Colonic mucosa (tissue), 4 donors: ENCODE measurements at regions not wholly inside any gene's neighbourhood (a gene's known extent, or its start where the extent isn't known, plus 50 kb on each side); places are given as distances from the start of the nearest gene placed in this dataset.

Source experiments
- DNase-seq: peaks from one replicate; pipeline ENCODE4 v3.0.0-alpha.2; 2020
- H3K27ac ChIP-seq: fragments of 200-600 bp; one replicate; pipeline ENCODE4 v1.8.0; 2021
- H3K27me3 ChIP-seq: fragments of 200-600 bp; one replicate; pipeline ENCODE4 v1.8.0; 2021
- H3K36me3 ChIP-seq: fragments of 200-600 bp; one replicate; pipeline ENCODE4 v1.8.0; 2021
- H3K4me1 ChIP-seq: fragments of 200-600 bp; one replicate; pipeline ENCODE4 v1.8.0; 2021; ENCODE audit warnings: mild to moderate bottlenecking
- H3K4me3 ChIP-seq: fragments of 200-600 bp; one replicate; pipeline ENCODE4 v1.8.0; 2021
- H3K9ac ChIP-seq, 2 donors: one replicate each; pipeline ENCODE4 v1.7.0; 2013; ENCODE audit warnings: control low read depth in 2 of 2, low read depth in 2 of 2, low read length in 2 of 2
- H3K9me3 ChIP-seq: fragments of 200-600 bp; one replicate; pipeline ENCODE4 v1.8.0; 2021
- intact Hi-C: fragments of 100-400 bp; cut with DNase I; formaldehyde crosslinking; loops from one replicate; pipeline ENCODE4 v1.14.1; 2022
- TF ChIP-seq, protein P1 (sequence below): fragments of 200-600 bp; IDR thresholded peaks from one replicate; pipeline ENCODE4 v1.8.0; 2022; ENCODE audit warnings: antibody characterized with exemption, mild to moderate bottlenecking
- donor health status: healthy.
- donor health status: DM: no; HTN: no; CAD: no.
- donor health status: DM: no; HTN: no; CAD: no.

DNA sequence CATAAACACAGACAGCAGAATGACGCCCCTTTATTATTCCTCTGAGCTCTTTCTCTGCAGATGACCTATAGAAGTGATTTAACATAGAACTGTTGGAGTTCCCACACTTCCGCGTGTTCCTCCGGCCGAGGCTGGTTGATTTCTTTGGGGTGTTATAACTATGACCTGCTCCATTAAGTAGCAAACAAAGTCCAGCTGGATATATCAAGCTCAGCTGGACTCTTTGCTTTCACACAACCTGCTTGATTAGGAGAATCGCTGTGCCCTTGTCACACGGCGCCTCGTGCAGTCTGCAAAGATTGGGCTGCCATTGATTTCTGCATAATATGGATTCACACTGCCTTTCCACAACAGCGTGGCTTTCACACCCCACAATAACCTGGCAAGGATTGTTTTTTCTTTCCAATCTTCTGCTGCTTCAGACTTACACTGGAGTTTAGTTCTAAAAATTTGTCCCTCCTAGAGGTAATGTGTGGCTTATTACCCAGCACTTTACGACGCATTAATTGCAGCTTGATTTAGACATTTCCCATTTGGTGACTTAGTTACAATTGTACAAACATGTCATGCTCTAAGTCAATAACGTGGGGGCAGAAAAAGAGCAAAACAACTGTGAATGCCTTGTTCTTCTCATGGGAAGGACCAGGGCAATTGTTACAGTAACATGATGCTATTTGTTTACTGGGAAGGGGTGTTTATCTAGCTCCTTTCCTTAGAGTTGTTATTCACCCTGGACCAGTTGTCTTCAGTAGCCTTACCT is 485.7 kb downstream of the TXNL1 start:
- intact Hi-C loops = no loop called here
- Histone ChIP-seq H3K27ac (no peak overlapping the region), H3K9me3 (no peaks in the 10 kb centered on the region), H3K27me3 (no peaks in the 10 kb centered on the region), H3K4me3 (no peak overlapping the region), H3K9ac (no peak overlapping the region), H3K36me3 (no peaks in the 10 kb centered on the region), H3K4me1 (no peaks in the 10 kb centered on the region)
- TF ChIP-seq, protein P1, sequence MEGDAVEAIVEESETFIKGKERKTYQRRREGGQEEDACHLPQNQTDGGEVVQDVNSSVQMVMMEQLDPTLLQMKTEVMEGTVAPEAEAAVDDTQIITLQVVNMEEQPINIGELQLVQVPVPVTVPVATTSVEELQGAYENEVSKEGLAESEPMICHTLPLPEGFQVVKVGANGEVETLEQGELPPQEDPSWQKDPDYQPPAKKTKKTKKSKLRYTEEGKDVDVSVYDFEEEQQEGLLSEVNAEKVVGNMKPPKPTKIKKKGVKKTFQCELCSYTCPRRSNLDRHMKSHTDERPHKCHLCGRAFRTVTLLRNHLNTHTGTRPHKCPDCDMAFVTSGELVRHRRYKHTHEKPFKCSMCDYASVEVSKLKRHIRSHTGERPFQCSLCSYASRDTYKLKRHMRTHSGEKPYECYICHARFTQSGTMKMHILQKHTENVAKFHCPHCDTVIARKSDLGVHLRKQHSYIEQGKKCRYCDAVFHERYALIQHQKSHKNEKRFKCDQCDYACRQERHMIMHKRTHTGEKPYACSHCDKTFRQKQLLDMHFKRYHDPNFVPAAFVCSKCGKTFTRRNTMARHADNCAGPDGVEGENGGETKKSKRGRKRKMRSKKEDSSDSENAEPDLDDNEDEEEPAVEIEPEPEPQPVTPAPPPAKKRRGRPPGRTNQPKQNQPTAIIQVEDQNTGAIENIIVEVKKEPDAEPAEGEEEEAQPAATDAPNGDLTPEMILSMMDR = no peak
- DNase-seq = no peak

DNA sequence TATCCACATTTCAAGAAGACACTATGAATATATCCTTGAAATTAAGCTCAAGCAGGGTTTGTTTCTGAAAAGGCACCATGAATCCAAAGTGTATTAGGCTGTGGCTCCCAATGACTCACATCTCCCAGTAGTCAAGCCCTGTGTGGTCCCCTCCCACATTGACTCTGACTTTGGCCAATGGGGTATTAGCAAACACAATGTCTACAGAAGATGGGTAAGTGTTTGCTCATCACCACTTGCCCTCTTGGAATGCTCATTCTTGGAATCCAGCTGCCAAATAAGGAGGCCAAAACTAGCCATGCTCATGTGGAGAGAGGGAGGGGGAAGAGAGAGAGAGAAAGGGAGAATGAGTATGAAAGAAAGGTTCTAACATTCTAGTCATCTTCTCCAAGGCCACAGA is 490.0 kb downstream of the TXNL1 start:
- Histone ChIP-seq H3K4me1 (no peaks in the 10 kb centered on the region), H3K9me3 (no peaks in the 10 kb centered on the region), H3K27ac (no peak overlapping the region), H3K36me3 (no peaks in the 10 kb centered on the region), H3K9ac (no peak overlapping the region), H3K4me3 (no peak overlapping the region), H3K27me3 (no peaks in the 10 kb centered on the region)
- TF ChIP-seq, protein P1 = no peak
- no peak for DNase-seq
- intact Hi-C loops = no loop called here

DNA sequence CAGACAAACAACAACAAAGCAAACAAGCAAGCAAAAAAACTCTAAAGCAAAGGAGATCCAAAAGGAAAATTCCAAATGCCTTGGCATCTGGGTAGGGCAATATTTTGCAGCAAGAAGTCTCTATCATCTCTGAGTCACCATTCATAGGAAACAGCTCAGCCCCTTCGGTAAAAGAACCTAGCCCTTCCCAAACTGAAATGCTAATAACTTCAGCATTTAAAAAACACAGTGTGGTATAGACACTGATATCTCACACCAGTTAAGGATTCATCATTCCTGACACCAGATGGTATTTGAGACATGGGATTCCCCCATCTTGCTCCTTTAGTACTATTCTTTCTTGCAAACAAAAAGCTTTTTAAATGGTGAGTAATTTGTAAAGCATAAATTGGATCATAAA is 491.8 kb downstream of the TXNL1 start:
- Histone ChIP-seq H3K9ac (no peak overlapping the region), H3K36me3 (no peaks in the 10 kb centered on the region), H3K27ac (no peak overlapping the region), H3K9me3 (no peaks in the 10 kb centered on the region), H3K4me1 (no peaks in the 10 kb centered on the region), H3K27me3 (no peaks in the 10 kb centered on the region), H3K4me3 (no peak overlapping the region)
- intact Hi-C loops = no loop called here
- TF ChIP-seq, protein P1 = no peak
- DNase-seq = no peak

DNA sequence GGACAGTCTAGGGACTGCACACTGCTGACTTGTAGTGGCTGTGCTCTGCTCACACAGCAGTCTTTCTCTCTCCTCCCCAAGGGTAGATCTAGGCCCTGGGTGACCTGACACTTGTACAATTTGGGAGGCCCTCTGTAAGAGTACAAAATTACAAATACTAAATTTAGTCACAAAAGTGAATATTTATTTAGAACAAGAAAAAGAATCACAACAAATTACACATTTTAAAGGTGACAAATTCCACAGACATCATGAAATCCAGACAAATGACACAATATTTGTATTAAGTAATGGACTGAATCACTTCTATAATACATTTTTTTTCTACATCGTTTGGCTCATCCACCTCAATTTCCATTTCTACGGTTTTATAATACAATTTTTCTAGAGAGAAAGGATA is 496.4 kb downstream of the TXNL1 start:
- no peak for DNase-seq
- H3K9me3 ChIP-seq = no peaks in the 10 kb centered on the region
- H3K9ac ChIP-seq = no peak overlapping the region
- H3K27me3 ChIP-seq = no peaks in the 10 kb centered on the region
- no peak overlapping the region for H3K4me3 ChIP-seq
- no peak overlapping the region for H3K27ac ChIP-seq
- intact Hi-C loops = no loop called here
- H3K4me1 ChIP-seq = no peaks in the 10 kb centered on the region
- TF ChIP-seq, protein P1 = no peak
- no peaks in the 10 kb centered on the region for H3K36me3 ChIP-seq

DNA sequence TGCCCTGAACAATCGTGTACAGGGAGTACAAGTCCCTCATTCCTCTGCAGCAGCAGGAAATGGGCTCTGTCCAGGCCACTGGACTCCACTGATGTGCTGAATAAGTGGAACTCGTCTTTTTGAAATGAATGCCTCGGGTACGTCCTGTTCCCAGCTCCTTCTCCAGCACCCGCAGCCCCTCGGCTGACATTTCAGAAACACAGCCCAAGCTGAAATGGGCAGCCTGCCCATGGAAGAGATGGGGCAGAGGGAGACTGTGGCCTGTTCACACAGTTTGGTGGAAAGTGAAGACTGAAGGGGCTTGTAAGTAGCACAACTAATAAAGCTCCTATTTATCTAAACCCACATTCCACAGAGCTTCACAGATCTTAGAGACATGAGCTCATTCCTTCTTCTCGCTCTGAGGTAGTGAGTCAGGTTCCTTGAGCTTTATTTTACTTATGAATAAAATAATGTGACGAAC is 498.6 kb downstream of the TXNL1 start:
- no peak for DNase-seq
- no peak overlapping the region for H3K9ac ChIP-seq
- no peaks in the 10 kb centered on the region for H3K4me1 ChIP-seq
- intact Hi-C loops = no loop called here
- no peaks in the 10 kb centered on the region for H3K9me3 ChIP-seq
- TF ChIP-seq, protein P1 = no peak
- no peak overlapping the region for H3K4me3 ChIP-seq
- H3K27me3 ChIP-seq = no peaks in the 10 kb centered on the region
- peak overlapping the region; percentile 5 for H3K27ac ChIP-seq
- no peaks in the 10 kb centered on the region for H3K36me3 ChIP-seq
